ENCODE measurements at regions not wholly inside any gene's neighbourhood (a gene's known extent, or its start where the extent isn't known, plus 50 kb on each side); places are given as distances from the start of the nearest gene placed in this dataset.
"Not testable (repeated sequence)": the region's sequence is repeated elsewhere in the genome, so short reads cannot be mapped to it uniquely, and the experiment has no call there.

DNA sequence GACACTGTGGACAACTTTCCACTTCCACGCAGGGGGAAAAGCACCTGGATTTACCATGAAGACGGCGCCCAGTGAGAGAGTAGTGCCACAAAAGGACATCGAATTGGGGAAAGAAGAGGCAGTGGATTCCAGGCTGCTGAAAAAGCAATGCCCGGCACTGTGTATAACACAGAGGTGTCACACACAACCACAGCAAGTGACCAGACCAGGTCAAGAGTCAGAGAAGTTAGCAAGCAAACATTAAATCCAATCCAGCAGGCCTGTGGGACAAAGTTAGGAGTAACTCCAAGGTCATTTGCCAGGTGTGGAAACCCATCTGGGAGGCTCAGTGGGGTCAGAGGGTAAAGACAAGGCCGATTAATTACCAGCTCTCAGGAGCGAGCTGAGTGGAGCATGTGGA lies 227.6 kb downstream of the BCL2L11 start:
- TF ChIP-seq, protein P1, sequence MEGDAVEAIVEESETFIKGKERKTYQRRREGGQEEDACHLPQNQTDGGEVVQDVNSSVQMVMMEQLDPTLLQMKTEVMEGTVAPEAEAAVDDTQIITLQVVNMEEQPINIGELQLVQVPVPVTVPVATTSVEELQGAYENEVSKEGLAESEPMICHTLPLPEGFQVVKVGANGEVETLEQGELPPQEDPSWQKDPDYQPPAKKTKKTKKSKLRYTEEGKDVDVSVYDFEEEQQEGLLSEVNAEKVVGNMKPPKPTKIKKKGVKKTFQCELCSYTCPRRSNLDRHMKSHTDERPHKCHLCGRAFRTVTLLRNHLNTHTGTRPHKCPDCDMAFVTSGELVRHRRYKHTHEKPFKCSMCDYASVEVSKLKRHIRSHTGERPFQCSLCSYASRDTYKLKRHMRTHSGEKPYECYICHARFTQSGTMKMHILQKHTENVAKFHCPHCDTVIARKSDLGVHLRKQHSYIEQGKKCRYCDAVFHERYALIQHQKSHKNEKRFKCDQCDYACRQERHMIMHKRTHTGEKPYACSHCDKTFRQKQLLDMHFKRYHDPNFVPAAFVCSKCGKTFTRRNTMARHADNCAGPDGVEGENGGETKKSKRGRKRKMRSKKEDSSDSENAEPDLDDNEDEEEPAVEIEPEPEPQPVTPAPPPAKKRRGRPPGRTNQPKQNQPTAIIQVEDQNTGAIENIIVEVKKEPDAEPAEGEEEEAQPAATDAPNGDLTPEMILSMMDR (IDR thresholded peaks at IDR 0.05): not testable (repeated sequence)
- TF ChIP-seq POLR2A, POLR2AphosphoS5, EP300 (IDR thresholded peaks at IDR 0.05): not testable (repeated sequence)

Data from gastroesophageal sphincter (tissue), 3 donors.